HG03175 (cell line): ENCODE measurements at regions not wholly inside any gene's neighbourhood (a gene's known extent, or its start where the extent isn't known, plus 50 kb on each side); places are given as distances from the start of the nearest gene placed in this dataset.
A peak's percentile ranks its signal among the peaks of the same experiment; 100 is the strongest.

Experiments
- ATAC-seq: cut with Tn5 transposase; IDR thresholded peaks from one replicate; pipeline ENCODE4 v1.9.1; 2021; ENCODE audit warnings: mild to moderate bottlenecking, moderate library complexity; ENCODE audit not compliant: unreplicated experiment

GRCh38 chr4:30269850-30270249 lies 450.3 kb upstream of the PCDH7 start:
- ATAC-seq = no peak

GRCh38 chr4:30281986-30282385 lies 438.2 kb upstream of the PCDH7 start:
- ATAC-seq = no peak

- no peak for ATAC-seq
Measured at GRCh38 chr4:30283336-30283735, 436.8 kb upstream of the PCDH7 start.

- no peak for ATAC-seq
Measured at GRCh38 chr4:30294295-30294694, 425.9 kb upstream of the PCDH7 start.

GRCh38 chr4:30295652-30296051 lies 424.5 kb upstream of the PCDH7 start:
- ATAC-seq = no peak

GRCh38 chr4:30314001-30314400 lies 406.2 kb upstream of the PCDH7 start:
- no peak for ATAC-seq

- ATAC-seq = no peak
Measured at GRCh38 chr4:30330894-30331652, 389.1 kb upstream of the PCDH7 start.

- ATAC-seq = no peak
Measured at GRCh38 chr4:30341731-30342130, 378.4 kb upstream of the PCDH7 start.

GRCh38 chr4:30350288-30350687 lies 369.9 kb upstream of the PCDH7 start:
- no peak for ATAC-seq

- ATAC-seq = no peak
Measured at GRCh38 chr4:30354605-30355004, 365.6 kb upstream of the PCDH7 start.

- ATAC-seq = no peak
Measured at GRCh38 chr4:30362436-30362835, 357.7 kb upstream of the PCDH7 start.

GRCh38 chr4:30370105-30370504 lies 350.1 kb upstream of the PCDH7 start:
- no peak for ATAC-seq

GRCh38 chr4:30380404-30380998 lies 339.7 kb upstream of the PCDH7 start:
- peak; percentile 86 for ATAC-seq

- ATAC-seq = no peak
Measured at GRCh38 chr4:30385650-30386049, 334.5 kb upstream of the PCDH7 start.

- ATAC-seq = no peak
Measured at GRCh38 chr4:30386266-30386895, 333.8 kb upstream of the PCDH7 start.

GRCh38 chr4:30395902-30396301 lies 324.3 kb upstream of the PCDH7 start:
- no peak for ATAC-seq

- no peak for ATAC-seq
Measured at GRCh38 chr4:30396772-30397475, 323.2 kb upstream of the PCDH7 start.

GRCh38 chr4:30399476-30399875 lies 320.7 kb upstream of the PCDH7 start:
- no peak for ATAC-seq

GRCh38 chr4:30402276-30402675 lies 317.9 kb upstream of the PCDH7 start:
- no peak for ATAC-seq

- ATAC-seq = no peak
Measured at GRCh38 chr4:30413915-30414314, 306.3 kb upstream of the PCDH7 start.

- ATAC-seq = no peak
Measured at GRCh38 chr4:30416547-30416946, 303.6 kb upstream of the PCDH7 start.

- ATAC-seq = no peak
Measured at GRCh38 chr4:30427932-30428331, 292.2 kb upstream of the PCDH7 start.
